GM12865 (cell line): ENCODE measurements at regions not wholly inside any gene's neighbourhood (a gene's known extent, or its start where the extent isn't known, plus 50 kb on each side); places are given as distances from the start of the nearest gene placed in this dataset.

ENCODE experiments used
- DNase-seq: peaks from one replicate; pipeline ENCODE4 v3.0.0; 2010; ENCODE audit warnings: low read depth
- H3K4me3 ChIP-seq: 2 replicates; pipeline ENCODE4 v1.5.1; 2011; ENCODE audit warnings: mild to moderate bottlenecking, low read depth, low read length, control low read depth
- TF ChIP-seq, protein P1 (sequence below): IDR thresholded peaks from 2 replicates; pipeline ENCODE4 v1.5.1; 2011; ENCODE audit warnings: low read length, control low read depth, low read depth, inconsistent platforms; ENCODE audit not compliant: insufficient read depth; ENCODE audit errors: missing control alignments

DNA sequence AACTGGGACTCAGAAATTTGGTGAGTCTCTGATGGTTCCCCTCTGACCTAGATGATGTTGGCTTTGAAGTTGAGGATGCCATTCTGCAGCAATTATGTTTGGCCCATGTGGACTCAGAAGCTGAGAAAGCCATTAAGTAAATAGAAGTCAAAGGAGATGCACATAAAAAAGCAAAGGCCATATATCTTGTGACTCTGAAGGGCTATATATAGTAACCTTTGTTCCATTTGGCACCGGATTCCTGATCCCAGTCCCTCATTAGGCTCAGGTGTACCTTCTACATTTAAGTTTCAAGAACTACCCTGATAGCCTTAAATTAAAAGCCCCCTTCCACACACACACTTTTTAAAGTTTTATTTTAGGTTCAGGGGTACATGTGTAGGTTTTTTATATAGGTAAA lies 50.0 kb upstream of the PDK4 start:
- DNase-seq, result no peak
- H3K4me3 ChIP-seq, result no peak overlapping the region
- TF ChIP-seq, protein P1, sequence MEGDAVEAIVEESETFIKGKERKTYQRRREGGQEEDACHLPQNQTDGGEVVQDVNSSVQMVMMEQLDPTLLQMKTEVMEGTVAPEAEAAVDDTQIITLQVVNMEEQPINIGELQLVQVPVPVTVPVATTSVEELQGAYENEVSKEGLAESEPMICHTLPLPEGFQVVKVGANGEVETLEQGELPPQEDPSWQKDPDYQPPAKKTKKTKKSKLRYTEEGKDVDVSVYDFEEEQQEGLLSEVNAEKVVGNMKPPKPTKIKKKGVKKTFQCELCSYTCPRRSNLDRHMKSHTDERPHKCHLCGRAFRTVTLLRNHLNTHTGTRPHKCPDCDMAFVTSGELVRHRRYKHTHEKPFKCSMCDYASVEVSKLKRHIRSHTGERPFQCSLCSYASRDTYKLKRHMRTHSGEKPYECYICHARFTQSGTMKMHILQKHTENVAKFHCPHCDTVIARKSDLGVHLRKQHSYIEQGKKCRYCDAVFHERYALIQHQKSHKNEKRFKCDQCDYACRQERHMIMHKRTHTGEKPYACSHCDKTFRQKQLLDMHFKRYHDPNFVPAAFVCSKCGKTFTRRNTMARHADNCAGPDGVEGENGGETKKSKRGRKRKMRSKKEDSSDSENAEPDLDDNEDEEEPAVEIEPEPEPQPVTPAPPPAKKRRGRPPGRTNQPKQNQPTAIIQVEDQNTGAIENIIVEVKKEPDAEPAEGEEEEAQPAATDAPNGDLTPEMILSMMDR, result no peak
